HG03135 (cell line): ENCODE measurements at regions not wholly inside any gene's neighbourhood (a gene's known extent, or its start where the extent isn't known, plus 50 kb on each side); places are given as distances from the start of the nearest gene placed in this dataset.

Experiments
- ATAC-seq: cut with Tn5 transposase; IDR thresholded peaks from one replicate; pipeline ENCODE4 v1.9.1; 2021; ENCODE audit warnings: mild to moderate bottlenecking, moderate library complexity; ENCODE audit not compliant: unreplicated experiment

- no peak for ATAC-seq
Measured at GRCh38 chr9:27743490-27743889, 170.2 kb upstream of the C9orf72 start.

GRCh38 chr9:27747450-27747849 lies 174.2 kb upstream of the C9orf72 start:
- no peak for ATAC-seq

- no peak for ATAC-seq
Measured at GRCh38 chr9:27749838-27750237, 176.6 kb upstream of the C9orf72 start.

- no peak for ATAC-seq
Measured at GRCh38 chr9:27750566-27750965, 177.3 kb upstream of the C9orf72 start.

GRCh38 chr9:27752069-27752468 lies 178.8 kb upstream of the C9orf72 start:
- ATAC-seq = no peak

- no peak for ATAC-seq
Measured at GRCh38 chr9:27755846-27756245, 182.6 kb upstream of the C9orf72 start.

GRCh38 chr9:27756418-27756817 lies 183.1 kb upstream of the C9orf72 start:
- no peak for ATAC-seq

GRCh38 chr9:27763831-27764230 lies 190.6 kb upstream of the C9orf72 start:
- no peak for ATAC-seq

GRCh38 chr9:27765266-27766072 lies 192.2 kb upstream of the C9orf72 start:
- ATAC-seq = no peak

- no peak for ATAC-seq
Measured at GRCh38 chr9:27766073-27766835, 193.0 kb upstream of the C9orf72 start.

- ATAC-seq = no peak
Measured at GRCh38 chr9:27768781-27769180, 195.5 kb upstream of the C9orf72 start.

- ATAC-seq = no peak
Measured at GRCh38 chr9:27770541-27770940, 197.3 kb upstream of the C9orf72 start.

GRCh38 chr9:27771803-27772545 lies 198.7 kb upstream of the C9orf72 start:
- ATAC-seq = no peak

GRCh38 chr9:27784847-27785713 lies 211.8 kb upstream of the C9orf72 start:
- ATAC-seq = no peak

- ATAC-seq = no peak
Measured at GRCh38 chr9:27785714-27786100, 212.4 kb upstream of the C9orf72 start.

GRCh38 chr9:27787891-27788290 lies 214.6 kb upstream of the C9orf72 start:
- ATAC-seq = no peak

- no peak for ATAC-seq
Measured at GRCh38 chr9:27791311-27791710, 218.0 kb upstream of the C9orf72 start.

GRCh38 chr9:27792971-27793689 lies 219.8 kb upstream of the C9orf72 start:
- ATAC-seq = no peak

GRCh38 chr9:27799326-27799725 lies 226.0 kb upstream of the C9orf72 start:
- ATAC-seq = no peak

- ATAC-seq = no peak
Measured at GRCh38 chr9:27800159-27800558, 226.9 kb upstream of the C9orf72 start.
